ENCODE measurements at regions not wholly inside any gene's neighbourhood (a gene's known extent, or its start where the extent isn't known, plus 50 kb on each side); places are given as distances from the start of the nearest gene placed in this dataset.

- TF ChIP-seq CTCF (IDR thresholded peaks at IDR 0.05; ENCODE audit: extremely low read depth in 1 of 2, insufficient read depth in 1 of 2, low read depth in 1 of 2, low read length in 2 of 2) (no peak), POLR2AphosphoS5 (IDR thresholded peaks at IDR 0.05; ENCODE audit: insufficient read depth, low read depth, low read length) (no peak), POLR2A (IDR thresholded peaks at IDR 0.05; ENCODE audit: low read depth, low read length) (no peak), EZH2 (IDR thresholded peaks at IDR 0.05; ENCODE audit: borderline replicate concordance, low read depth, low read length, severe bottlenecking) (no peak), MYC (IDR thresholded peaks at IDR 0.05; ENCODE audit: low read depth, low read length) (no peak)
Measured at GRCh38 chr5:61719124-61719523, 387.1 kb downstream of the ZSWIM6 start.
